Vagina (tissue), 2 donors: ENCODE measurements at regions not wholly inside any gene's neighbourhood (a gene's known extent, or its start where the extent isn't known, plus 50 kb on each side); places are given as distances from the start of the nearest gene placed in this dataset.

Experiments used
- DNase-seq, 2 donors: peaks; one replicate each; pipeline ENCODE4 v3.0.0-alpha.2; 2017; ENCODE audit errors: extremely low spot score in 2 of 2
- H3K27ac ChIP-seq: fragments of 200-600 bp; sonication (generic); one replicate; pipeline ENCODE4 v1.5.1; 2019
- H3K27me3 ChIP-seq: fragments of 200-600 bp; sonication (generic); one replicate; pipeline ENCODE4 v1.5.1; 2019
- H3K36me3 ChIP-seq, 2 donors: fragments of 200-600 bp; sonication (generic); one replicate each; pipeline ENCODE4 v1.5.1; 2017 to 2019
- H3K4me1 ChIP-seq: fragments of 200-600 bp; sonication (generic); one replicate; pipeline ENCODE4 v1.5.1; 2019
- H3K4me3 ChIP-seq, 2 donors: fragments of 200-600 bp; sonication (generic); 1 replicate in 1 of 2; 2 replicates in 1 of 2; pipeline ENCODE4 v1.5.1; 2016 to 2019
- H3K9me3 ChIP-seq: fragments of 200-600 bp; sonication (generic); one replicate; pipeline ENCODE4 v1.5.1; 2019
- POLR2A ChIP-seq, 2 donors: fragments of 450-650 bp; IDR thresholded peaks; one replicate each; pipeline ENCODE4 v1.6.1; 2017; ENCODE audit warnings: antibody characterized with exemption in 2 of 2, mild to moderate bottlenecking in 2 of 2, moderate library complexity in 2 of 2
- POLR2AphosphoS5 ChIP-seq, 2 donors: sonication (generic); formaldehyde crosslinking; IDR thresholded peaks; one replicate each; pipeline ENCODE4 v1.9.0; 2017; ENCODE audit warnings: antibody characterized with exemption in 2 of 2, mild to moderate bottlenecking in 2 of 2, low read depth in 1 of 2; ENCODE audit not compliant: insufficient read depth in 1 of 2
- intact Hi-C: fragments of 100-400 bp; cut with DNase I; formaldehyde crosslinking; loops from one replicate; pipeline ENCODE4 v1.15.1; 2023
- TF ChIP-seq, protein P1 (sequence below), 3 experiments: fragments of 450-650 bp in 2 of 3; fragments of 200-600 bp in 1 of 3; sonication (generic) in 1 of 3; IDR thresholded peaks; one replicate each; pipeline ENCODE4 v1.5.1; 2017 to 2019; ENCODE audit warnings: antibody characterized with exemption in 3 of 3, mild to moderate bottlenecking in 2 of 3, moderate library complexity in 2 of 3

GRCh38 chr6:170225852-170226417 lies 64.9 kb downstream of the DLL1 start:
- H3K27me3 ChIP-seq: no peaks in the 10 kb centered on the region
- no peak for DNase-seq
- intact Hi-C loops: no loop called here
- peaks cover 28% of the 10 kb centered on the region for H3K4me1 ChIP-seq
- no peak overlapping the region for H3K4me3 ChIP-seq
- H3K9me3 ChIP-seq: no peaks in the 10 kb centered on the region
- no peaks in the 10 kb centered on the region for H3K36me3 ChIP-seq
- H3K27ac ChIP-seq: no peak overlapping the region
- TF ChIP-seq POLR2AphosphoS5 (IDR thresholded peaks at IDR 0.05; ENCODE audit: insufficient read depth in 1 of 2, low read depth in 1 of 2) (peak in 1 of 2 donors; percentile 56), POLR2A (IDR thresholded peaks at IDR 0.05) (no peak)

GRCh38 chr6:170224694-170225660 lies 65.9 kb downstream of the DLL1 start:
- Histone ChIP-seq H3K4me1 (peaks cover 28% of the 10 kb centered on the region), H3K36me3 (no peaks in the 10 kb centered on the region), H3K4me3 (no peak overlapping the region), H3K9me3 (no peaks in the 10 kb centered on the region), H3K27ac (no peak overlapping the region), H3K27me3 (no peaks in the 10 kb centered on the region)
- no peak for DNase-seq
- TF ChIP-seq, protein P1, sequence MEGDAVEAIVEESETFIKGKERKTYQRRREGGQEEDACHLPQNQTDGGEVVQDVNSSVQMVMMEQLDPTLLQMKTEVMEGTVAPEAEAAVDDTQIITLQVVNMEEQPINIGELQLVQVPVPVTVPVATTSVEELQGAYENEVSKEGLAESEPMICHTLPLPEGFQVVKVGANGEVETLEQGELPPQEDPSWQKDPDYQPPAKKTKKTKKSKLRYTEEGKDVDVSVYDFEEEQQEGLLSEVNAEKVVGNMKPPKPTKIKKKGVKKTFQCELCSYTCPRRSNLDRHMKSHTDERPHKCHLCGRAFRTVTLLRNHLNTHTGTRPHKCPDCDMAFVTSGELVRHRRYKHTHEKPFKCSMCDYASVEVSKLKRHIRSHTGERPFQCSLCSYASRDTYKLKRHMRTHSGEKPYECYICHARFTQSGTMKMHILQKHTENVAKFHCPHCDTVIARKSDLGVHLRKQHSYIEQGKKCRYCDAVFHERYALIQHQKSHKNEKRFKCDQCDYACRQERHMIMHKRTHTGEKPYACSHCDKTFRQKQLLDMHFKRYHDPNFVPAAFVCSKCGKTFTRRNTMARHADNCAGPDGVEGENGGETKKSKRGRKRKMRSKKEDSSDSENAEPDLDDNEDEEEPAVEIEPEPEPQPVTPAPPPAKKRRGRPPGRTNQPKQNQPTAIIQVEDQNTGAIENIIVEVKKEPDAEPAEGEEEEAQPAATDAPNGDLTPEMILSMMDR (IDR thresholded peaks at IDR 0.05): no peak
- TF ChIP-seq POLR2A (IDR thresholded peaks at IDR 0.05) (no peak), POLR2AphosphoS5 (IDR thresholded peaks at IDR 0.05; ENCODE audit: insufficient read depth in 1 of 2, low read depth in 1 of 2) (peak; percentile 34 to 40)
- intact Hi-C loops: no loop called here

- Histone ChIP-seq H3K27me3 (no peaks in the 10 kb centered on the region), H3K4me3 (no peak overlapping the region), H3K4me1 (peaks cover 28% of the 10 kb centered on the region), H3K27ac (no peak overlapping the region), H3K9me3 (no peaks in the 10 kb centered on the region), H3K36me3 (no peaks in the 10 kb centered on the region)
- TF ChIP-seq, protein P1 (IDR thresholded peaks at IDR 0.05): no peak
- TF ChIP-seq POLR2A (IDR thresholded peaks at IDR 0.05) (no peak), POLR2AphosphoS5 (IDR thresholded peaks at IDR 0.05; ENCODE audit: insufficient read depth in 1 of 2, low read depth in 1 of 2) (no peak)
- intact Hi-C loops: no loop called here
- no peak for DNase-seq
Observed at GRCh38 chr6:170223718-170224693, 66.9 kb downstream of the DLL1 start.

DNA sequence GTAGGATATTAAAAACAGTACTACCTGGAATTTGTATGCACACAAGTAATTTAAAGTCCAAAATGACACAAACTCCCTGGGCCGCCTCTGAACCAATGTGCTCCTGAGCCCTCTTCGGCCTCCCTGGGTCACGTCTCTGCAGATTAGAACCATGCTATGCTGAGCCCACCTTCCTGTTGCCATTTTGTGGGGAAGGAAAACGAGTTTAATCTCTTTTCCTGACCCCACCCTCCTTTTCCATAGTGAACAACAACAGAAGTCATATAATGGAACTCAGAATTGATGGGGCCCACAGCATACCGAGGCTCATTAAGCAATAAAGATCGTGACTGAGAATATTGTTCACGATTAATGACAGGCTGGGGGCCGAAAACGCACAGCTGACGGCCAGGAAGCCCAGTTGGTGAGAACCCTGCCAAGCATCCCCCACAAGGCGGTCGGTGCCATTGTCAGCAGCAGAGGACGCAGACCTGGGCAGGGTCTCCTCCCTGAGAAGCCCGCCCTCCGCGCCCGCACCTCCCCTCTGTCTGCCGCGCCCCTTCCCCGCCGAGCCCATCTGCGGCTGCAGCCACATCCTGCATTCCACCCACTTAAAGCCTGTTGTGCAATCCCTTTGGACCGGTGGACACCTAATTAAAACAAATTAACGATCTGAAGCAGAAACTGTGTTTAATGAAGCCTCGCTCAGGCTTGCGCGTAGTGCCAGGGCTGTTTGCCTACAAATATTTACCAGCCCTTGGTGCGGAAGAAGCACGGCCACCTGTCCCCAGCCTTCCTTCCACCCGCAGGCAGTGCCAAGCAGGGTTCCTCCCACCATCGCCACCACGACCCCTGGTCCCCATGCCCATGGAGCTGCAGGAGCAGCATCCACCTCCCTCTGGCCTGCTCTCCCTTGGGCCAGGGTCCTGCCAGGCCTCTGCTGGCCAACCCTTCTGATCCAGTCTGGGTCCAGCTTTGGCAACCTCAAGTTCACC lies 68.1 kb downstream of the DLL1 start:
- no peak overlapping the region for H3K27ac ChIP-seq
- H3K4me1 ChIP-seq: peaks cover 28% of the 10 kb centered on the region
- H3K36me3 ChIP-seq: no peaks in the 10 kb centered on the region
- no peaks in the 10 kb centered on the region for H3K27me3 ChIP-seq
- no peak for DNase-seq
- TF ChIP-seq POLR2AphosphoS5 (IDR thresholded peaks at IDR 0.05; ENCODE audit: insufficient read depth in 1 of 2, low read depth in 1 of 2) (no peak), POLR2A (IDR thresholded peaks at IDR 0.05) (no peak)
- TF ChIP-seq, protein P1 (IDR thresholded peaks at IDR 0.05): no peak
- H3K4me3 ChIP-seq: no peak overlapping the region
- intact Hi-C loops: no loop called here
- H3K9me3 ChIP-seq: no peaks in the 10 kb centered on the region
